ENCODE measurements at regions not wholly inside any gene's neighbourhood (a gene's known extent, or its start where the extent isn't known, plus 50 kb on each side); places are given as distances from the start of the nearest gene placed in this dataset.
A peak's percentile ranks its signal among the peaks of the same experiment; 100 is the strongest.

DNA sequence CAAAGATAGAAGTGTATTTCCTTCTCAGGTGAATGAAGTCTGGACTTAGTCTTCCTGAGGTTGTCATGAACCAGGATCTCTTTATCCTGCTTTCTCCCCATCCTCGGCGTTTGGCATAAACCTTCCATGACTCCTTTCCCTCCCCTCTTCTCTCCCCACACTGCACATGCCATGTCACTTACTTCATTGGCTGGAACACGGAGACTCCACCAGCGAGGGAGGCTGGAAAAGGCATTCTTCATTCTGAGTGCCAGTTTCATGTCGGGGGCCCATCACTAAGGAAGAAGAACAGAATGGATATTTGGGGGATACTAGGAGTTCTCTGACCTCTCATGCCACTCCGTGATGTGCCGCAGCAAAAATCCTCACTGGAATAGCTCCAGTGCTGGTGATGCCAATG, 105.6 kb downstream of the VCPKMT start:
- Histone ChIP-seq H3K36me3 (ENCODE audit: insufficient read depth, low read length) (no peaks in the 10 kb centered on the region), H3K4me3 (ENCODE audit: insufficient read depth, low read depth, low read length) (no peak overlapping the region), H4K20me1 (ENCODE audit: insufficient read depth, low read length) (no peaks in the 10 kb centered on the region), H3K27me3 (ENCODE audit: insufficient read depth, low read length) (no peaks in the 10 kb centered on the region), H3K4me2 (ENCODE audit: low read length) (no peak overlapping the region), H3K27ac (ENCODE audit: low read depth, low read length) (no peak overlapping the region), H3K4me1 (ENCODE audit: insufficient read depth, low read length) (peaks cover 9% of the 10 kb centered on the region), H3K9ac (ENCODE audit: low read length) (no peak overlapping the region), H3K79me2 (ENCODE audit: insufficient read depth, low read length) (no peaks in the 10 kb centered on the region), H3K9me3 (ENCODE audit: insufficient read depth, low read depth, low read length) (no peaks in the 10 kb centered on the region), H2AFZ (ENCODE audit: low read depth, low read length) (no peak overlapping the region)
- H3K4me1 Mint-ChIP-seq (ENCODE audit: low read depth, unreplicated experiment): peaks cover 7% of the 10 kb centered on the region
- no peak for DNase-seq (ENCODE audit: low read depth)
- no peak overlapping the region for H3K4me3 Mint-ChIP-seq (ENCODE audit: unreplicated experiment)
- no peak for TF ChIP-seq EZH2 (IDR thresholded peaks at IDR 0.05; ENCODE audit: insufficient read depth, low read length)
- TF ChIP-seq, protein P1, sequence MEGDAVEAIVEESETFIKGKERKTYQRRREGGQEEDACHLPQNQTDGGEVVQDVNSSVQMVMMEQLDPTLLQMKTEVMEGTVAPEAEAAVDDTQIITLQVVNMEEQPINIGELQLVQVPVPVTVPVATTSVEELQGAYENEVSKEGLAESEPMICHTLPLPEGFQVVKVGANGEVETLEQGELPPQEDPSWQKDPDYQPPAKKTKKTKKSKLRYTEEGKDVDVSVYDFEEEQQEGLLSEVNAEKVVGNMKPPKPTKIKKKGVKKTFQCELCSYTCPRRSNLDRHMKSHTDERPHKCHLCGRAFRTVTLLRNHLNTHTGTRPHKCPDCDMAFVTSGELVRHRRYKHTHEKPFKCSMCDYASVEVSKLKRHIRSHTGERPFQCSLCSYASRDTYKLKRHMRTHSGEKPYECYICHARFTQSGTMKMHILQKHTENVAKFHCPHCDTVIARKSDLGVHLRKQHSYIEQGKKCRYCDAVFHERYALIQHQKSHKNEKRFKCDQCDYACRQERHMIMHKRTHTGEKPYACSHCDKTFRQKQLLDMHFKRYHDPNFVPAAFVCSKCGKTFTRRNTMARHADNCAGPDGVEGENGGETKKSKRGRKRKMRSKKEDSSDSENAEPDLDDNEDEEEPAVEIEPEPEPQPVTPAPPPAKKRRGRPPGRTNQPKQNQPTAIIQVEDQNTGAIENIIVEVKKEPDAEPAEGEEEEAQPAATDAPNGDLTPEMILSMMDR (IDR thresholded peaks at IDR 0.05; ENCODE audit: insufficient read depth, low read depth, low read length): no peak
- H3K27ac Mint-ChIP-seq (ENCODE audit: unreplicated experiment): no peak overlapping the region
- FAIRE-seq: no peak
- H3K27me3 Mint-ChIP-seq (ENCODE audit: low read depth, unreplicated experiment): peaks cover 21% of the 10 kb centered on the region
- peaks cover 2% of the 10 kb centered on the region for H3K9me3 Mint-ChIP-seq (ENCODE audit: unreplicated experiment)
- H3K36me3 Mint-ChIP-seq (ENCODE audit: low read depth, unreplicated experiment): peaks cover 3% of the 10 kb centered on the region

GRCh38 chr14:50011242-50011641, 105.1 kb downstream of the VCPKMT start:
- no peaks in the 10 kb centered on the region for H3K79me2 ChIP-seq (ENCODE audit: insufficient read depth, low read length)
- H3K9me3 ChIP-seq (ENCODE audit: insufficient read depth, low read depth, low read length): no peaks in the 10 kb centered on the region
- H3K4me3 ChIP-seq (ENCODE audit: insufficient read depth, low read depth, low read length): no peak overlapping the region
- Mint-ChIP-seq H3K27ac (ENCODE audit: unreplicated experiment) (no peak overlapping the region), H3K27me3 (ENCODE audit: low read depth, unreplicated experiment) (peaks cover 21% of the 10 kb centered on the region), H3K9me3 (ENCODE audit: unreplicated experiment) (peaks cover 2% of the 10 kb centered on the region), H3K4me1 (ENCODE audit: low read depth, unreplicated experiment) (peaks cover 7% of the 10 kb centered on the region), H3K4me3 (ENCODE audit: unreplicated experiment) (no peak overlapping the region), H3K36me3 (ENCODE audit: low read depth, unreplicated experiment) (peaks cover 3% of the 10 kb centered on the region)
- H3K9ac ChIP-seq (ENCODE audit: low read length): no peak overlapping the region
- H3K4me2 ChIP-seq (ENCODE audit: low read length): no peak overlapping the region
- no peak overlapping the region for H2AFZ ChIP-seq (ENCODE audit: low read depth, low read length)
- no peak for DNase-seq (ENCODE audit: low read depth)
- H3K36me3 ChIP-seq (ENCODE audit: insufficient read depth, low read length): no peaks in the 10 kb centered on the region
- H3K27me3 ChIP-seq (ENCODE audit: insufficient read depth, low read length): no peaks in the 10 kb centered on the region
- peaks cover 9% of the 10 kb centered on the region for H3K4me1 ChIP-seq (ENCODE audit: insufficient read depth, low read length)
- TF ChIP-seq EZH2 (IDR thresholded peaks at IDR 0.05; ENCODE audit: insufficient read depth, low read length): no peak
- TF ChIP-seq, protein P1 (IDR thresholded peaks at IDR 0.05; ENCODE audit: insufficient read depth, low read depth, low read length): no peak
- no peak overlapping the region for H3K27ac ChIP-seq (ENCODE audit: low read depth, low read length)
- no peak for FAIRE-seq
- H4K20me1 ChIP-seq (ENCODE audit: insufficient read depth, low read length): no peaks in the 10 kb centered on the region

- Histone ChIP-seq H3K4me1 (ENCODE audit: insufficient read depth, low read length) (peaks cover 9% of the 10 kb centered on the region), H3K9me3 (ENCODE audit: insufficient read depth, low read depth, low read length) (no peaks in the 10 kb centered on the region), H3K4me2 (ENCODE audit: low read length) (no peak overlapping the region), H3K9ac (ENCODE audit: low read length) (no peak overlapping the region), H4K20me1 (ENCODE audit: insufficient read depth, low read length) (no peaks in the 10 kb centered on the region), H3K79me2 (ENCODE audit: insufficient read depth, low read length) (no peaks in the 10 kb centered on the region), H2AFZ (ENCODE audit: low read depth, low read length) (no peak overlapping the region), H3K36me3 (ENCODE audit: insufficient read depth, low read length) (no peaks in the 10 kb centered on the region), H3K4me3 (ENCODE audit: insufficient read depth, low read depth, low read length) (no peak overlapping the region), H3K27me3 (ENCODE audit: insufficient read depth, low read length) (no peaks in the 10 kb centered on the region), H3K27ac (ENCODE audit: low read depth, low read length) (no peak overlapping the region)
- TF ChIP-seq, protein P1 (IDR thresholded peaks at IDR 0.05; ENCODE audit: insufficient read depth, low read depth, low read length): no peak
- TF ChIP-seq EZH2 (IDR thresholded peaks at IDR 0.05; ENCODE audit: insufficient read depth, low read length): no peak
- Mint-ChIP-seq H3K27ac (ENCODE audit: unreplicated experiment) (no peak overlapping the region), H3K9me3 (ENCODE audit: unreplicated experiment) (peaks cover 2% of the 10 kb centered on the region), H3K36me3 (ENCODE audit: low read depth, unreplicated experiment) (peaks cover 3% of the 10 kb centered on the region), H3K27me3 (ENCODE audit: low read depth, unreplicated experiment) (peaks cover 20% of the 10 kb centered on the region), H3K4me1 (ENCODE audit: low read depth, unreplicated experiment) (peaks cover 7% of the 10 kb centered on the region), H3K4me3 (ENCODE audit: unreplicated experiment) (peak overlapping the region; percentile 17)
- no peak for FAIRE-seq
- no peak for DNase-seq (ENCODE audit: low read depth)
Measured at GRCh38 chr14:50012644-50013043, 103.7 kb downstream of the VCPKMT start.

Measured in astrocyte (in vitro differentiated cells and primary cell).